GM19239 (cell line): ENCODE measurements at regions not wholly inside any gene's neighbourhood (a gene's known extent, or its start where the extent isn't known, plus 50 kb on each side); places are given as distances from the start of the nearest gene placed in this dataset.
"Not testable (repeated sequence)": the region's sequence is repeated elsewhere in the genome, so short reads cannot be mapped to it uniquely, and the experiment has no call there.

ENCODE experiments used
- DNase-seq: peaks from one replicate; pipeline ENCODE4 v3.0.0; 2011; ENCODE audit warnings: low spot score; ENCODE audit not compliant: insufficient read length
- FAIRE-seq: peaks from 2 replicates; lab custom pipeline; 2011; peaks lifted over from hg19 to GRCh38; lab: Jason Lieb, UNC

DNA sequence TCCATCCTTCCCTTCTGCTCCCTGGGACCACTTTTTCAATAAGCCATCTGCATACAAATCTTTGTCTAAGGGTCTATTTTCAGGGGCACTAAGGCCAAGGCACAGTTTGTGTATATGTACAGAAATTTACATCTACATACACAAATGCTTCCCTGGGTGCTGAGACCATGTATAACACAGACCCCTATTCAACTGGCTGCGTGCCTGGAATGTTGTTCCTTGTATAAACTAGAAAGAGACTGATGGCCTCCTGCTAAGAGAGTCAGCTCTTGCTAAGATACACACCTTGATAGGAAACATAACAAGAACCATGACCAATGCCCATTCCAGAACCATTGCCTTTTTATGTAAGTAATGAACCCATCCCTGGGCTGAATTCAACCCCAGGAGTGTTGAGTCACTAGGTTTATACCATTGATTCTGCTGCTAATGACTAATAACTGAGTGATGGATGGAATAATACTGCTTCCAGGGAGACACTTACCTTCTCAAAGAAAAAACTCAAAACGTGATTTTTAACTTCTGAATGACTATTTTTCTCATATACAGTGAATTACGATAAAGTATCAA, 290.7 kb downstream of the FGFR2 start:
- DNase-seq, result no peak
- no peak for FAIRE-seq

DNA sequence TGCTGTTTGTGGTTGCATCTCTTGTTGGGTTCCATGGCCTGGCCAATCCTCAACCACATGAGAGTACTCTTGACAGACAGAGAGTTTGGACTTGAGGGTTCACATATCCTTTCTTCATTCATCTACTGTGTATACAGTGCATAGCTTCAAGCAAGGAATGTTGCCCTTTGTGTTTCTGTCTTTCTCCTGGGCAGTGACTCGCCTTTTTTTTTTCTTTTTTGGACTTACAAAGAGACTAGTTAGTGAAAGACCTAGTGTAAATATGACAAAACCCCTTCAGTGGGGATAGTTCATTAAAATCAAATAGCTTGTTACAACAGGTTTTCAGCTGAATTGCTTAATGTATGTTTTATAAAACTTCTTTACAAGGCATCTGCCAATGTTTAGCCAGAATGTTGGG, 290.2 kb downstream of the FGFR2 start:
- DNase-seq (no peak), FAIRE-seq (no peak)

DNA sequence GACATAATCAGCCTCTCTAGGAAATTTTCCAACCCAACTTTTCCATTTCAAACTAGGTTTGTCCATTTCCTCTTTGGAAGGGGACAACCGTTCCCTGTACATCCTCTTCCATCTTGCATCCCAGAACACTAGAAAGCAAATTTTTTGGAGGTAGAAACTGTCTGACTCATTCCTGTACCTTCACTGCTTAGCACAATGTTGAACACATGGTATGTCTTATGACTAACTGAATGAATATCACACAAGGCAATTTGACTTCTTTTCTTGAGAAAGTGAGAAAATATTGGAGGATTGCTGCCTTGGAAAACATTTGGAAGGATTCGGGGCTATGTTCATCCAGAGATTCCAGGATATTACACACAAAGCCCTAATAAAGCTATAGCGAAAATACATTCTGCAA, 289.1 kb downstream of the FGFR2 start:
- DNase-seq (no peak), FAIRE-seq (no peak)

DNA sequence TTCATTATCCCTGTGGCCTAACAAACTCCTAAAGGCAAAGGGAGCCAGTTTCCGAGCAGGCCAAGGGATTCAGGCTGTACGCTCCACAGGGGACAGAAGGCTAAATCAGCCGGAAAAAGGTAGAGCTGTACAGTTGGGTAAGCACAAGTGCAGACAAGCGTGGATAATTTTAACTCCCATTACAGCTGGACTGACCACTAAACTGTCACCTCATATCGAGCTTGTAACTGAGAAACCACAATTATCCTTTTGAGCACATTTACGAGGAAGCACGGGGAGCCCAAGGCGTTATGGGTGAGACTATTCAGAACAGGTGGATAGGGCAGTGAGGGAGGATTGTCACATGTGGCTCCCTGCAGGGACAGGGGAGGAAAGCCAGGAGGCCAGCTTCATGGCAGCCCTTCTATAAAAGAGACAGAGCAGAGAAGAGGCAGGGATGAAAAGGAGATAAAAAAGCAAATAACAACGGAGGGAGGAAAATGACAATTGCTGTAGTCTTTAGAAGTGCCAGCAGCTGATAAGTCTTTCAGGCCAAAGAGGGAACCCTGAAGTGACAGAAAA, 288.0 kb downstream of the FGFR2 start:
- DNase-seq (no peak), FAIRE-seq (no peak)

DNA sequence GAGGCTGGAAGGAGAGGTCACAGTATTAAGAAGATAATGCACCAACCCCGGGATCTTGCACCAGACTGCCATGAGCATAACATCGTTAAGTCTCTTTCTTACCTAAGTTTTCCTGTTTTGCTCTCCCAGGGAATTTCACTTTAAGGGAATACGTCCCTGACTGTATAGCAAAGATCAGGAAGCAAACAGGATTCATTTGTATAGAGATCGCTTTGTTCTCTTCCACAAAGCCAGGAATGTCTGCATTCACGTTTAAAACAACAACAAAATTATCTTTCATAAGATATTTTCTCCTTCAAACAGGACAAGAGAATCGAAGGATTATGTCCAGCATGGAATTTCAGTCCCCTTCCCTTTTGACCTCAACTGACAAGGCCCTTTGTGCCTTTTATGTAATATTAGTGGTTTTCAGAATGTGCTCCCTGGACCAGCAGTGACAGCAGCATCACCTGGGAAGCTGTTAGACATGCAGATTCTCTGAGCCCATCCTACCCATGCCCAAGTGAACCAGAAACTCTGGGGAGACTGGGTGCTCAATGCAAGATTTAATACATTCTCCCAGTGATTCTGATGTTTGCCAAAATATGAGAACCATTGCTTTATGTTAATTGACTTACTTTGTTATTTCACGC, 286.3 kb downstream of the FGFR2 start:
- FAIRE-seq, result no peak
- no peak for DNase-seq

DNA sequence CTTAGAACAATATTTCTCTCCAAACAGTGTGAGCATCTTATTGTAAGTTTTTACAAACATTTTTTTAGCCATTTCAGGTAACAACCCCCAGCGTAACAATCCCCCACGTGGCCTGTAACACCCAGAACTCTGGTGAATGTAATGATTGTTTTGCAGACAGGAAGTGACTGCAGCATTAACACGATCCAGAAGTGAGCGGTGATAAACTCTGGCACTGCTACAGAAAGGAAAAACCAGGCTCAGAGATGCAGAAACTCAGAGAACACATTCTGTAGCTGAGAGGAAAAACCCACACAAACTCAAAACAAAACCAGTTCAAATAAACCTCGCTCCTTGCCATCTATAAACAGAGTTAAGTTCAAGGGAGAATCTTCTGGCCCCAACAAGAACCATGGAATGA, 285.7 kb downstream of the FGFR2 start:
- no peak for FAIRE-seq
- no peak for DNase-seq

DNA sequence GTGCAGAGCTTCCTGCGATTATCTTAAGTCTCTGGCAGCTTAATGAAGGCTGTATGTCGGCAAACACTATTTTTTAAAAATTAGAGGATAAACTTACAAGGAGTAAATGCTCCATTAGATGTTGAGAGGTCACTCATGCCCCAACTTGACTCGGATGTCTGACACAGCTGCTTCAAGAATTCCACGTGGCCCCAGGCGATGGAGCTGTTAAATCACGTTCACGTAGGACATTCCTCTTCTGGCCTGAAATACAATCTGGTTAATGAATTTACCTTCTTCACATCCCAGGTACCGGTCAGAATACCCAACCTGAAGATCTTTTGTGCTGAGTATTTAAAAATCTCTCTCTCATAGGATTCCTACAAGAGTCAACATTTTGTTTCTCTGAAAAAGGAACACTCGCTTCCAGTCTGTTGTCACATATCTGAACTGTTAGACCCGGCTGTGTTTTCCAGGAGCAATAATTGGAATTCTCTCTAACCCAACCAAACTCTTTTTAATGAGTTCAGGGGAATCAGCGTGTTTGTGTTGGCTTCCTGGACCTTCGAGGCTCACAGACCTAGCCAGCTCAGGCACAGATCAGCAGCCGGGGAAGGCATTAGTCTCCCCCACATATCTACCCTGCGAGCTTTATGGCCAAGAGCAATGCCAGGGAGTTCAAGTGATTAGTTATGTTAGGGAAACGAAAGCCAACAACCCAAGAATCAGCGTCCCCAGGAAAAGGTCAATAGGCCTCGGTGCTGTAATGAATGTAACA, 284.9 kb downstream of the FGFR2 start:
- FAIRE-seq, result no peak
- DNase-seq, result no peak

DNA sequence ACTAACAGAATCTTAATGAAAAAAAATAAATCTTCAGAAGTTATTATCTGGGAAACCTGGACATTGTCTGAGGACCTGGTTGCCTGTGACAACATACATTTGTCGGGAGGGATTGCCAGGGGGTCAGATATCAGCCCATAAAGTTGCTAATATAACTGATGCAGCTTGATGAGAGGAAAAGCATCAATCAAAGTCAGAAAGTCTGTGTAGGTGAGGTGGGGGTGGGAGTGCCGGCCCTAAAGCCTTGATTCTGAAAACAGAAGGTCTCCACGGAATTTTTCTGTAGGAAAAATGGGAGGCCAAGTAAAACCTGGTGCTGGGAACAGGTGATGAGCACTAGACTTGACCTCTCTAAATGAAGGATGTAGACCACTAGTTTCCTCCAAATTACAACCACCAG, 281.8 kb downstream of the FGFR2 start:
- FAIRE-seq (no peak), DNase-seq (no peak)

DNA sequence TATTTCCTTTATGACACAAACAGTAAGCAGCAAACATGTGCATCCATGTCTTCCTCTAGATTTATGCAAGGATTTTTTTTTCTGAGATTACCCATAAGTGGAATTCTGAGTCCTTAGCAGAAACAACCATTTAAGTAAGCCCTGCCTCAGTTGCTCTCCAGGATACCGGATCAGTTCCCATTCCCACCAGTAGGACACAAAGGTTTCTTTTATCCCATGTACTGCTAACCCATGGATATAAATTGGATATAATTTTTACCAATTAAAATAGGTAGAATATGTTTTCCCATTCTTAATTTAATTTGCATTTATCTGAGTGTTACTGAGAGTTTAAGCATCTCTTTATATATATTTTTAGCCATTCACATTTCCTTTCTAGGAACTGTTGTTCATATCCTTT, 280.9 kb downstream of the FGFR2 start:
- DNase-seq, result no peak
- no peak for FAIRE-seq

DNA sequence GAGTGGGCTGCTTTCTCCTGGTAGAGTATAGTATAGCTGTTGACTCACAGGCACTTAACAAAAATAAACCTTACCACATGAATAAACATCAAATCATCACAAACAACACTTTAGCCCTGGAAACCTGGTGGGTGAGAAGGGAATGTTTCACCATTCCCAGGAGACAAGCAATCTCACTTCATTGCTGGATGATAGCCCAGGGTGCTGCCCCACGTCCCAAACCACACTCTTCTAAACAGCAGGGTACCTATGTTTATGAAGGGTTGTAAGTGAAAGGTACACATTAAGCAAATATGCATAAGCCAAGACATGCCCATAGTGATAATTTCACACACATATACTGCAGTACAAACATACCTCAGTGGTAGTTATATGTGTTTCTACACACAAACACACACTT, 276.2 kb downstream of the FGFR2 start:
- FAIRE-seq (no peak), DNase-seq (no peak)

DNA sequence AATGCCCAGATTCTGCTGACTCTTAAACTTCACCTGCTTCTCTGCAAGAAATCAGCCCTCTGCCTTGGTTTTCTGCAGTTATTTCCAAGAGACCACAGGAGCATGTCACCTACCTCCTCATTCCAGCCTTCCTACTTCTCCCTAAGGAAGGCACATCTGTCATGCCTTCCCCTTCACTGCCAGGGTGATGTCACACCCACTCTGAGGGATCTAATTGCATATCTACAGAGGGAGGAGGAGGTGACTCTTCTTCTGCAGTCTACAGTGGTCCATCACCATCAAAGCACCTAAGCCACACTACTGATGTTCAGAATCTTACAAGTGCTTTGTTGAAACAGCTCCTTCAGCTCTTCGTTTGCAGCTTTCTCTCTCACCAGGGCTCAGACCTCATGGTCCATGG, 275.5 kb downstream of the FGFR2 start:
- DNase-seq (no peak), FAIRE-seq (no peak)

DNA sequence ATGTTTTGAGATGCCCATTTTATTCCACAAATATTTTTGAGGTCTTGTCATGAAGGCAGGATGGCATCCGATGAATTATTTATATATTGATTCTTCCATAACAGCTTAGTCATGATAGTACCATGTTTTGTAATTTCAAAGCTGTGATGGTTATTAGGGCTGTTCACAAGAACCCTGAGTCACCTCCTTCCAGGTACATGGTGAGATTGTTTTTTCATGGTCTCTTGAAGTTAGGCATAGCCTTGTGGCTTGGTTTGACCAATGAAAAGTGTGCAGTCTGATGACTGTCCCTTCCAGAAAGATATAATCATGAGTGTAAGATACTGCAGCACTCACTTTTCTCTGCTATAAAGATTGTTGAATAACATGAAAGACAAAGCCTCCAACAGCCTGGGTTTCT, 274.8 kb downstream of the FGFR2 start:
- no peak for FAIRE-seq
- DNase-seq, result no peak

DNA sequence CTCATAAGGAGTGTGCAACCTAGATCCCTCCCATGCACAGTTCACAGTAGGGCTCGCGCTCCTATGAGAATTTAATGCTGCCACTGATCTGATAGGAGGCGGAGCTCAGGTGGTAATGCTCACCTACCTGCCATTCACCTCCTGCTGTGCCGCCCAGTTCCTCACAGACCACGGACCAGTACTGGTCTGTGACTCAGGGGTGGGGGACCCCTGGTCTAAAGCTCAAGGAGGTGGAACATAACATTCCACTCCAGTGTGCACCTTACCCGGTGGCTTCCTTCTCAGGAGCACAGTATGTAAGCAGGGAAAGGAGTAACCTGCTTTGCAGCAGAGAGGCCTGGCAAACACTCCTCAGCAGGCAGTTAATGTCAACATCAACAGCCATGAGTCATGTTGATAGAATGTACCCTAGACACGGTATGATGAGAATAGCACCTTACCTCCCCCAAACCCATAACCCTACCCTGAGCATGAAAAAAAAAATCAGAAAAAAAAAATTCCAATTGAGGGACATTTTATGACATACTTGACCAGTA, 273.5 kb downstream of the FGFR2 start:
- DNase-seq (no peak), FAIRE-seq (no peak)

DNA sequence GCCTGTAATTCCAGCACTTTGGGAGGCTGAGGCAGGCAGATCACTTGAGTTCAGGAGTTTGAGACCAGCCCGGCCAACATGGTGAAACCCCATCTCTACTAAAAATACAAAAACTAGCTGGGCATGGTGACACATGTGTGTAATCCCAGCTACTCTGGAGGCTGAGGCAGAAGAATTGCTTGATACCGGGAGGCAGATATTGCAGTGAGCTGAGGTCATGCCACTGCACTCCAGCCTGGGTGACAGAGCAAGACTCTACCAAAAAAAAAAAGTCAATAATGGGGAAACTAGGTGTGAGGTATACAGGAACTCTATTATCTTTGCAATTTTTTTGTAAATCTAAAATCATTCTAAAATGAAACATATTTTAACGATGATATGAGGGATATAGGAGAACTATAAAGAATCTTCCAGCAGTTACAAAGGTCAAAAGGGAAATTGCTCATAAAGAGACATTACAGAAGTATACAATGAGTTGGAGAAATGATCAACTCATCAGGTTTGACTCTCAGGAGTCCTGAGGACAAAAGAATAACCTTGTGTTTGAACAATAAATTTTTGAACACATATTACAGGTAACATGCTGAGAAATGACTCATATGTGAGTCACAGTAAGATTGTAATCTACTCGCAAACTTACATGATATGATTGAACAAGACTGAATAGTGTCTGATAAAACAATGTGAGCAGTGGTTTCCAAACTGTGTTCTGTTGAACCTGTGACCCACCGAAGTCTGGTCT, 272.6 kb downstream of the FGFR2 start:
- FAIRE-seq (no peak), DNase-seq (no peak)

DNA sequence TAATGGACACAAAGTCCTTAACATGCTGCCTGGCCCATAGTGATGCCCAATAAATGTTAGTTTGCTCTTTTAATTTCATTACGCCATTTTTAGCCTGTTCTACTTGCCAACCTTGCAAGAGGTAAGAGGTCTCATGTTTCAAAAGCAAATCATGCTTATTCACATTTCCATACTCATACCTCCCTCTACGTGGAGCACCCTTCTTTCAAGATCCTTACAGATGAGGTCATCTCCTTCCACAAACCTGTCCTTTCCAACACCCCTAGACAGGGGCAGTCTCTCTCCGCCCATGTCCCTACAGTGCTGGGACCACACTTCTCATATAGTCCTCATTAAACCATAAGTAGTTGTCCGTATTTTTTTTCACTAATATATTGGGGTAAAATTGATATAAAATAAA, 271.3 kb downstream of the FGFR2 start:
- DNase-seq (no peak), FAIRE-seq (no peak)

DNA sequence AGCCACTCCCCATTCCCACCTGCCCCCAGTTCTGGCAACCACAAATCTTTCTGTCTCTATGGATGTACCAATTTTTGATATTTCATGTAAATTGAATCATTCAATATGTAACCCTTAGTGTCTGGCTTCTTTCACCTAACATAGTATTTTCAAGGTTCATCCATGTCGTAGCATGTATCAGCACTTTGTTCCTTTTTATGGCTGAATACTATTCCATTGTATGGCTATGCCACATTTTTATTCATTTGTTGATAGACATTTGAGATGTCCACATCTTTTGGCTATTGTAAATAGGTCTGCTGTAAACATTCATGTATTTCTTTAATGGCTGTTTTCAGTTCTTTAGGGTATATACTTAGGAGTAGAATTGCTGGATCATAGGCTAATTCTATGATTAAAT, 270.5 kb downstream of the FGFR2 start:
- FAIRE-seq (no peak), DNase-seq (no peak)

DNA sequence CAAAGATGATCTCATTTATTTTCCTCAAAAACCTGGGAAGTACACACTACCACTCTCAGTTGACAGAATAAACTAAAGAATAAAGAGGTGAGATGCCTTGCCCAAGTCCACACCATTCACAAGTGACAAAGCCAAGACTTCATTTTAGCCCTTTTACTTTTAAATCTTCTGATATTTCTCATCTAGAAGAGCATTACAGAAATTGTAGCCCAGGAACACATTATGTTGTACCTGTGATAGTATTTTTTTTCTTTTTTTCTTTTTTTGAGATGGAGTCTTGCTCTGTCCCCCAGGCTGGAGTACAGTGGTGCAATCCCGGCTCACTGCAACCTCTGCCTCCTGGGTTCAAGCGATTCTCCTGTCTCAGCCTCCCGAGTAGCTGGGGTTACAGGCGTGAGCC, 268.6 kb downstream of the FGFR2 start:
- FAIRE-seq, DNase-seq: not testable (repeated sequence)

DNA sequence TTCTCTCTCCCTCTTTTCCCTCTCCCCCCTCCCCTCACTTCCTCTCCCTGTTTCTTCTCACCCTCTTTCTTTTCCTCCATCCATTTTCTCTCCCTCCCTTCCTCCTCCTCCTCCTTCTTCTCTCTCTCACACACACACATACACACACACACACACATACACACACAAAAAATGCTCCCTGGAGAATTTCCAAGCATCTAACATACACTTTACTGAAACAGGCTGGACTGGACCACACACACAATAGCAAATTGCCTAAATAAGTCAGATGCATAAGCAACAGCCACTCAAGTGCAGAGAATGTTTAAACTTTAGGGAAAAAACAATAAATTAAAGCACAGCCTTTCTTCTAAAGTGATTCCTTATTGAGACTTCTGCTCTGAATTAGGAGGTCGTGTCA, 267.7 kb downstream of the FGFR2 start:
- DNase-seq, result no peak
- FAIRE-seq, result no peak

DNA sequence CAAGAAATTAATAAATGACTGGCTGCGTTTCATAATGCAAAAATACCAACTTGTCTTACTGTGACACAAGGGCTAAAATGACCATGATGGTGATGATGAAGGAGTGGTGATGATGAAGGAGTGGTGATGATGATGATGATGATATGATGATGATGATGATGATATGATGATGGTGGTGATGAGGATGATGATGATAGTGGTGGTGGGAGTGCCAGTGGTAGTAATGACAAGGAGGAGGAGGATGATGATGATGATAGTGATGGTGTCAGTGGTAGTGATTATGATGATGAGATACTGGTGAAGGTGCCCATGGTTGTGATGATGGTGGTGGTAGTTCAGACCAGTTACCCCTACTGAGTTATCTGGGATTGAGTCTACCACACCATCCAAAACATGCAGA, 265.9 kb downstream of the FGFR2 start:
- DNase-seq, result no peak
- no peak for FAIRE-seq
